SK-N-MC (cell line): ENCODE measurements at regions not wholly inside any gene's neighbourhood (a gene's known extent, or its start where the extent isn't known, plus 50 kb on each side); places are given as distances from the start of the nearest gene placed in this dataset.

Source experiments
- EZH2 ChIP-seq: fragments of 200-600 bp; sonication (generic); IDR thresholded peaks from one replicate; pipeline ENCODE4 v1.6.1; 2017; ENCODE audit warnings: antibody characterized with exemption
- FOXP2 ChIP-seq: optimal IDR thresholded peaks from 2 replicates; pipeline ENCODE3; 2011; ENCODE audit warnings: mild to moderate bottlenecking, moderate library complexity; ENCODE audit not compliant: insufficient read depth; ENCODE audit errors: extremely low read length, control extremely low read depth
- POLR2AphosphoS5 ChIP-seq: IDR thresholded peaks from 2 replicates; pipeline ENCODE4 v1.6.1; 2012; ENCODE audit warnings: mild to moderate bottlenecking, low read depth, low read length, borderline replicate concordance

DNA sequence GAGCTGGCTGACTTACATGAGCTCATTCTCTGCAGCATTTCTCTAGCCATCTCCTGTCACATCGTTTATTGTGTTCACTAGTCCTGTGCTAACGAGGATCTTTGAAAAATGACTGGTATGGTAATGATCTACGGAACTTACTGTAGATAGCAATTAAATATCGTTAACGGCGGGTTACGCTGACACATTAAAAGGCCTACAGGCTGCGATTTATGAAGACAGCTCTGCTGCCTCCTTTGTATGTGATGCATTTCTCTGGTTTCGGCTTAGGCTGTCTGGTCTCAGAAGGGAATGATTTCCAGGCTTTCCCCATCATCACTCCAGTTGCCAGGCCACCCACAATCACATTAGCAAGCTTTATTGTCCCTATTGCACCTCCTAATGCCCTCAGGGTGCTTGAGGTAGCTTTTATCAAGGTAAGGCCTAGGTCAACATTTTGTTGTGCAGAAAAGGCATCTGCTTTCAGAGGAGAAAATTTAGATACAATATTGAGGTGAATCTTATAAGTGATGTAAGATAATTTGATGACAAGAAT, 284.4 kb downstream of the SOX11 start:
- TF ChIP-seq POLR2AphosphoS5 (no peak), EZH2 (no peak), FOXP2 (no peak)
